ENCODE measurements at regions not wholly inside any gene's neighbourhood (a gene's known extent, or its start where the extent isn't known, plus 50 kb on each side); places are given as distances from the start of the nearest gene placed in this dataset.

DNA sequence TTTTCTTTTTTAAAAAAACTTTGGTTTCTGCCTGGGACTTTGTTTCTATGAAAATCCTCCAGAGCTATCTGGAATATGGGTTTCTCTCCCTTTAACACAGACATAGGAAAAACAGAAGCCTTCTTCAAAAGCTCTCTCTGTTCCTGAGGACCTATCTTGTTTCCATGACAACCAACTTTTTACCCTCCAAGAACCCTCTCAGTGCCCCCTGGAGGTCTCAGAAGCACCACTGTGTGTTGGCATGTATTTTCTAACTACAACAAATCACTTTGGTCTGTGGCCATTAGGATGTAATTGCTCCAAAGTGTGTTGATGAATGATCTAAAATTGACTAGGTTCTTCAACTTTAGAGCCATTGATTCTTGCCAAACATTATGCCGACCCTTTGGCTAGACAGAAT, 1331.6 kb downstream of the ADGRL3 start:
- Histone ChIP-seq H2AFZ (ENCODE audit: low read length) (no peak overlapping the region), H3K4me3 (ENCODE audit: low read depth, low read length, poor library complexity, severe bottlenecking) (no peak overlapping the region), H3K9me2 (ENCODE audit: insufficient read depth, low read length) (no peaks in the 10 kb centered on the region), H3K9me3 (ENCODE audit: low read length) (no peaks in the 10 kb centered on the region), H3K27ac (ENCODE audit: low read depth, low read length, poor library complexity, severe bottlenecking) (no peak overlapping the region), H3K4me1 (ENCODE audit: insufficient read depth, low read length, poor library complexity, severe bottlenecking) (no peaks in the 10 kb centered on the region), H4K20me1 (ENCODE audit: insufficient read depth, low read length) (no peaks in the 10 kb centered on the region), H3K79me2 (ENCODE audit: insufficient read depth, low read depth, low read length) (no peaks in the 10 kb centered on the region), H3K36me3 (ENCODE audit: insufficient read depth, low read length) (no peaks in the 10 kb centered on the region), H3K4me2 (ENCODE audit: low read length) (no peak overlapping the region)
- ChIA-PET CTCF (ENCODE audit: unreplicated experiment) (no interaction called here), POLR2A (no interaction called here)
- DNase-seq (ENCODE audit: low spot score) = no peak
- intact Hi-C loops (cut with micrococcal nuclease; ENCODE audit: unreplicated experiment) = no loop called here
- BruUV-seq (replicated peaks) = no TSS peak
- TF ChIP-seq, protein P1, sequence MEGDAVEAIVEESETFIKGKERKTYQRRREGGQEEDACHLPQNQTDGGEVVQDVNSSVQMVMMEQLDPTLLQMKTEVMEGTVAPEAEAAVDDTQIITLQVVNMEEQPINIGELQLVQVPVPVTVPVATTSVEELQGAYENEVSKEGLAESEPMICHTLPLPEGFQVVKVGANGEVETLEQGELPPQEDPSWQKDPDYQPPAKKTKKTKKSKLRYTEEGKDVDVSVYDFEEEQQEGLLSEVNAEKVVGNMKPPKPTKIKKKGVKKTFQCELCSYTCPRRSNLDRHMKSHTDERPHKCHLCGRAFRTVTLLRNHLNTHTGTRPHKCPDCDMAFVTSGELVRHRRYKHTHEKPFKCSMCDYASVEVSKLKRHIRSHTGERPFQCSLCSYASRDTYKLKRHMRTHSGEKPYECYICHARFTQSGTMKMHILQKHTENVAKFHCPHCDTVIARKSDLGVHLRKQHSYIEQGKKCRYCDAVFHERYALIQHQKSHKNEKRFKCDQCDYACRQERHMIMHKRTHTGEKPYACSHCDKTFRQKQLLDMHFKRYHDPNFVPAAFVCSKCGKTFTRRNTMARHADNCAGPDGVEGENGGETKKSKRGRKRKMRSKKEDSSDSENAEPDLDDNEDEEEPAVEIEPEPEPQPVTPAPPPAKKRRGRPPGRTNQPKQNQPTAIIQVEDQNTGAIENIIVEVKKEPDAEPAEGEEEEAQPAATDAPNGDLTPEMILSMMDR (conservative IDR thresholded peaks at IDR 0.05; ENCODE audit: low read length) = 0 out of 2 replicates have a peak, but pooled peaks have one; percentile 13
- no peak for TF ChIP-seq EZH2phosphoT487 (IDR thresholded peaks at IDR 0.05; ENCODE audit: borderline replicate concordance, low read depth, low read length)

DNA sequence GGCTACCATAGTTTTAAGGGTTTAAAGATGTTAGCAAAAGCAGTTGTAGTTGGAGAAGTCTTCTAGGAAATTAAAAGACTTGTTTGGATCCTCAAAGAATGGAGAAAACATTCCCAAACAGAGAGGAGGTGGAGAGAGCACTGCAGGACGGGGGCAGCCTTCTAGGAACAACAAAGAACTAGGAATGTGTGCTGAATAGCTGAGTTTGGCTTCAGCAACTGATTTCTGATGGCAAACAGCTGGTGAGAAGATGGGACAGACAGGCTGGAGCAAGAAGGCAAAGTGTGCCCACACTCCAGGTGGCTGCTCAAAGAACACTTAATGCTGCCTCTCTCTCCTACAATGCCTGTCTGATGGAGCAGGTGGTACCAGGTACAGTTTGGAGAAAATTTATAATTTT, 1331.1 kb downstream of the ADGRL3 start:
- no TSS peak for BruUV-seq (replicated peaks)
- CTCF ChIA-PET (ENCODE audit: unreplicated experiment) = no interaction called here
- intact Hi-C loops (cut with micrococcal nuclease; ENCODE audit: unreplicated experiment) = no loop called here

DNA sequence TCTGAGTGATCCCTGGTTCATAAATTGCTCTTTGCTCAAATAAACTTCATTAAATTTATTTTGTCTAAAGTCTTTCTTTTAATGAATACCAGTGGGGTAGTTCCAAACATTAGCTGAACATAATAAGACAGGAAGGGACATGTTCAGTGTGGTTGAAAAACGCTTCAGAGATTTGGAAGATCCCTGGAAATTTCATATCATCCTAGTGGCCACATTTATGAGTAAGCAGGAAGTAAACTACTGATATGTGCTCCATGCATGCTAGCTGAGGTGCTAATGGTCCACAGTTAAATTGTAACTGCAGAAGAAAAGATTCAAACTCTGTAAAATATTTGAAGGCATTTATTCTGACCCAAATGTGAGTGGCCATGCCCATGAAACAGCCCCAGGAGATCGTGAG, 1328.7 kb downstream of the ADGRL3 start:
- no peak overlapping the region for H3K4me3 ChIP-seq (ENCODE audit: low read depth, low read length, poor library complexity, severe bottlenecking)
- no peak overlapping the region for H3K4me2 ChIP-seq (ENCODE audit: low read length)
- POLR2A ChIA-PET = no interaction called here
- intact Hi-C loops (cut with micrococcal nuclease; ENCODE audit: unreplicated experiment) = no loop called here
- H2AFZ ChIP-seq (ENCODE audit: low read length) = no peak overlapping the region
- no peaks in the 10 kb centered on the region for H3K36me3 ChIP-seq (ENCODE audit: insufficient read depth, low read length)
- no peaks in the 10 kb centered on the region for H3K79me2 ChIP-seq (ENCODE audit: insufficient read depth, low read depth, low read length)
- H3K9me3 ChIP-seq (ENCODE audit: low read length) = no peaks in the 10 kb centered on the region
- CTCF ChIA-PET (ENCODE audit: unreplicated experiment) = no interaction called here
- H3K4me1 ChIP-seq (ENCODE audit: insufficient read depth, low read length, poor library complexity, severe bottlenecking) = no peaks in the 10 kb centered on the region
- no peaks in the 10 kb centered on the region for H4K20me1 ChIP-seq (ENCODE audit: insufficient read depth, low read length)
- BruUV-seq (replicated peaks) = no TSS peak
- no peak overlapping the region for H3K27ac ChIP-seq (ENCODE audit: low read depth, low read length, poor library complexity, severe bottlenecking)
- TF ChIP-seq EZH2phosphoT487 (IDR thresholded peaks at IDR 0.05; ENCODE audit: borderline replicate concordance, low read depth, low read length) = no peak
- TF ChIP-seq, protein P1 (conservative IDR thresholded peaks at IDR 0.05; ENCODE audit: low read length) = no peak
- H3K9me2 ChIP-seq (ENCODE audit: insufficient read depth, low read length) = no peaks in the 10 kb centered on the region
- no peak for DNase-seq (ENCODE audit: low spot score)

More for the DNA sequence above, 1331.1 kb downstream of the ADGRL3 start:
- H2AFZ ChIP-seq (ENCODE audit: low read length) = no peak overlapping the region
- no peaks in the 10 kb centered on the region for H3K79me2 ChIP-seq (ENCODE audit: insufficient read depth, low read depth, low read length)
- H4K20me1 ChIP-seq (ENCODE audit: insufficient read depth, low read length) = no peaks in the 10 kb centered on the region
- H3K4me1 ChIP-seq (ENCODE audit: insufficient read depth, low read length, poor library complexity, severe bottlenecking) = no peaks in the 10 kb centered on the region
- H3K9me3 ChIP-seq (ENCODE audit: low read length) = no peaks in the 10 kb centered on the region
- no peak for DNase-seq (ENCODE audit: low spot score)
- H3K27ac ChIP-seq (ENCODE audit: low read depth, low read length, poor library complexity, severe bottlenecking) = no peak overlapping the region
- no peaks in the 10 kb centered on the region for H3K36me3 ChIP-seq (ENCODE audit: insufficient read depth, low read length)
- H3K9me2 ChIP-seq (ENCODE audit: insufficient read depth, low read length) = no peaks in the 10 kb centered on the region
- no peak overlapping the region for H3K4me2 ChIP-seq (ENCODE audit: low read length)
- POLR2A ChIA-PET = no interaction called here
- TF ChIP-seq EZH2phosphoT487 (IDR thresholded peaks at IDR 0.05; ENCODE audit: borderline replicate concordance, low read depth, low read length) = no peak
- TF ChIP-seq, protein P1 (conservative IDR thresholded peaks at IDR 0.05; ENCODE audit: low read length) = no peak
- H3K4me3 ChIP-seq (ENCODE audit: low read depth, low read length, poor library complexity, severe bottlenecking) = no peak overlapping the region

All from OCI-LY7 (cell line).